KMS-11 (cell line): ENCODE measurements at regions not wholly inside any gene's neighbourhood (a gene's known extent, or its start where the extent isn't known, plus 50 kb on each side); places are given as distances from the start of the nearest gene placed in this dataset.
"Not testable (repeated sequence)": the region's sequence is repeated elsewhere in the genome, so short reads cannot be mapped to it uniquely, and the experiment has no call there.

Experiments
- H2AFZ ChIP-seq: fragments of 200-600 bp; sonication (generic); 2 replicates; pipeline ENCODE4 v1.6.1; 2016; ENCODE audit warnings: antibody characterized with exemption, mixed run types, low read depth
- H3K27ac ChIP-seq: fragments of 200-600 bp; sonication (generic); 2 replicates; pipeline ENCODE4 v1.6.1; 2016; ENCODE audit warnings: mild to moderate bottlenecking, mixed run types
- H3K27me3 ChIP-seq: fragments of 200-600 bp; sonication (generic); 2 replicates; pipeline ENCODE4 v1.6.1; 2017; ENCODE audit warnings: mild to moderate bottlenecking, low read depth, mixed run types, moderate library complexity; ENCODE audit not compliant: insufficient read depth
- H3K36me3 ChIP-seq: fragments of 200-600 bp; sonication (generic); 2 replicates; pipeline ENCODE4 v1.6.1; 2017; ENCODE audit warnings: mild to moderate bottlenecking, mixed run types; ENCODE audit not compliant: insufficient read depth
- H3K4me1 ChIP-seq: fragments of 200-600 bp; sonication (generic); 2 replicates; pipeline ENCODE4 v1.6.1; 2016; ENCODE audit warnings: mild to moderate bottlenecking, low read depth, mixed run types; ENCODE audit not compliant: poor library complexity, severe bottlenecking
- H3K4me2 ChIP-seq: fragments of 200-600 bp; sonication (generic); 2 replicates; pipeline ENCODE4 v1.7.0; 2016; ENCODE audit warnings: mild to moderate bottlenecking, mixed run types
- H3K4me3 ChIP-seq: fragments of 200-600 bp; sonication (generic); IDR thresholded peaks from 2 replicates; pipeline ENCODE4 v1.6.1; 2017; ENCODE audit warnings: low read depth, low read length, mixed read lengths; ENCODE audit not compliant: insufficient read depth
- H3K79me2 ChIP-seq: fragments of 200-600 bp; sonication (generic); 2 replicates; pipeline ENCODE4 v1.6.1; 2016; ENCODE audit warnings: low read depth, mixed run types; ENCODE audit not compliant: insufficient read depth
- H3K9ac ChIP-seq: fragments of 200-600 bp; sonication (generic); 2 replicates; pipeline ENCODE4 v1.6.1; 2016; ENCODE audit warnings: mild to moderate bottlenecking, mixed run types
- H4K20me1 ChIP-seq: fragments of 200-600 bp; sonication (generic); 2 replicates; pipeline ENCODE4 v1.6.1; 2016; ENCODE audit warnings: mild to moderate bottlenecking, mixed run types; ENCODE audit not compliant: insufficient read depth
- TF ChIP-seq, protein P1 (sequence below): fragments of 200-600 bp; sonication (generic); conservative IDR thresholded peaks from 2 replicates; pipeline ENCODE4 v1.6.1; 2017; ENCODE audit warnings: low read depth, mild to moderate bottlenecking, antibody characterized with exemption, low read length, moderate library complexity, mixed read lengths

DNA sequence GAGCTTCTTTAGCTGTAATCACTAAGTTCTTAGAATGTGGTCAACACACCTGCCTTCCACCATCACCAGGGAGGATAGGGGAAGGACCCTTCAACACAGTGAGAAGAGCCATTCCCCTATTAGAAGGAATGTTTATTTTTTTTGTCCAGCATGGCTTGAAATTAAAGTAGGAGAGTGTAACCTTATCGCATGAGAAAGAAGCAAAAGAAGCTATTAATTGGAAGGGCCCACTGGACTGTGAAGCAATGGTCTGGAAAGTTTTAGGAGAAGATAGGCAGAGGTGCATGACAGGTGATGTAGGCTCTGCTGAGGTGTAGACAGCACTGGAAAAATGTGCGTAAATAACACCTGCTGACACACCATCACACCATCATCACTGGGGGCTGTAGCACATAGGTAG, 1526.0 kb downstream of the MAT2B start:
- no peaks in the 10 kb centered on the region for H3K79me2 ChIP-seq
- no peak overlapping the region for H3K4me2 ChIP-seq
- H3K4me1 ChIP-seq: no peaks in the 10 kb centered on the region
- no peak overlapping the region for H3K9ac ChIP-seq
- no peak overlapping the region for H3K27ac ChIP-seq
- H2AFZ ChIP-seq: no peak overlapping the region
- no peaks in the 10 kb centered on the region for H3K27me3 ChIP-seq
- no peaks in the 10 kb centered on the region for H4K20me1 ChIP-seq
- H3K36me3 ChIP-seq: no peaks in the 10 kb centered on the region
- H3K4me3 ChIP-seq: no peak overlapping the region
- TF ChIP-seq, protein P1, sequence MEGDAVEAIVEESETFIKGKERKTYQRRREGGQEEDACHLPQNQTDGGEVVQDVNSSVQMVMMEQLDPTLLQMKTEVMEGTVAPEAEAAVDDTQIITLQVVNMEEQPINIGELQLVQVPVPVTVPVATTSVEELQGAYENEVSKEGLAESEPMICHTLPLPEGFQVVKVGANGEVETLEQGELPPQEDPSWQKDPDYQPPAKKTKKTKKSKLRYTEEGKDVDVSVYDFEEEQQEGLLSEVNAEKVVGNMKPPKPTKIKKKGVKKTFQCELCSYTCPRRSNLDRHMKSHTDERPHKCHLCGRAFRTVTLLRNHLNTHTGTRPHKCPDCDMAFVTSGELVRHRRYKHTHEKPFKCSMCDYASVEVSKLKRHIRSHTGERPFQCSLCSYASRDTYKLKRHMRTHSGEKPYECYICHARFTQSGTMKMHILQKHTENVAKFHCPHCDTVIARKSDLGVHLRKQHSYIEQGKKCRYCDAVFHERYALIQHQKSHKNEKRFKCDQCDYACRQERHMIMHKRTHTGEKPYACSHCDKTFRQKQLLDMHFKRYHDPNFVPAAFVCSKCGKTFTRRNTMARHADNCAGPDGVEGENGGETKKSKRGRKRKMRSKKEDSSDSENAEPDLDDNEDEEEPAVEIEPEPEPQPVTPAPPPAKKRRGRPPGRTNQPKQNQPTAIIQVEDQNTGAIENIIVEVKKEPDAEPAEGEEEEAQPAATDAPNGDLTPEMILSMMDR: no peak

DNA sequence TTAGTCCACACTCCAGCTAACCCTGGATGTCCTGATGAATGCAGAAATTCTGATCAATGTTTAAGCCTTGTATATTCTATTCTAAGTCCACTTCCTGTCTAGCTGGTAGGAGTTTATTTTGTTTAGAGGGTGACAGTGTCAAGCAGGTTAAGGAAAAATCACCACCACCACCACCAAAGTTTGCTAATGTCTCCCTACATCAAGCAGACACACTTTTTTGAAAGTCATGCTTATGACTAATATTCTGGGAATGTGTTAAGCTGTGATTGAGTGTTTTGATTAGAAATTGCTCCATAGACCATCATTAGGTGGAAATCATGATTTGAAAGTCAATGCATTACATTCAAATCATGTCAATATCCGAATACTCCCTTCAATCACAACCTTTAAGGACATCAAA, 1530.1 kb downstream of the MAT2B start:
- no peaks in the 10 kb centered on the region for H3K27me3 ChIP-seq
- no peak overlapping the region for H3K27ac ChIP-seq
- H2AFZ ChIP-seq: no peak overlapping the region
- H4K20me1 ChIP-seq: no peaks in the 10 kb centered on the region
- no peak overlapping the region for H3K4me3 ChIP-seq
- H3K9ac ChIP-seq: no peak overlapping the region
- H3K4me2 ChIP-seq: no peak overlapping the region
- no peaks in the 10 kb centered on the region for H3K4me1 ChIP-seq
- H3K36me3 ChIP-seq: no peaks in the 10 kb centered on the region
- TF ChIP-seq, protein P1: no peak
- no peaks in the 10 kb centered on the region for H3K79me2 ChIP-seq

DNA sequence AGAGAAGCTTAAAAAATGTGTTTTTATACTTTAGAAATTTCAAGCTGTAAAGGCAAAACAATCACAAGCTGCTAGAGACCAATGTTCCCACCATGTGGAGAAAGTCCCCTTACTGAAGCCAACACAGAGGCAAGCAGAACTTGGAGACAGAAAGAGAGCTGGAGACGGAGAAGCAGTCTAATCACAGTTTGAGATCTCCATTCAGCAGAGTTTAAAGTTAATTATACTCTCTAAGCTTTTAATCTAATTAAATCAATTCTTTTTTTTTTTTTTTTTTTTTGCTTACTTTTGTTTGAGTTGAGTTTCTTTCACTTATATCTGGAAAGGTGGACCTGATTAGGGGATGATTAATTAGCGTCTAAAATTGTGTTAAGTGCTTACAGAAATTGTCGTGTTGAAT, 1534.3 kb downstream of the MAT2B start:
- Histone ChIP-seq H3K4me2 (no peak overlapping the region), H3K79me2 (no peaks in the 10 kb centered on the region), H3K4me3 (no peak overlapping the region), H3K27me3 (no peaks in the 10 kb centered on the region), H3K4me1 (no peaks in the 10 kb centered on the region), H3K36me3 (no peaks in the 10 kb centered on the region), H3K9ac (no peak overlapping the region), H2AFZ (no peak overlapping the region), H4K20me1 (no peaks in the 10 kb centered on the region), H3K27ac (no peak overlapping the region)
- TF ChIP-seq, protein P1: no peak

DNA sequence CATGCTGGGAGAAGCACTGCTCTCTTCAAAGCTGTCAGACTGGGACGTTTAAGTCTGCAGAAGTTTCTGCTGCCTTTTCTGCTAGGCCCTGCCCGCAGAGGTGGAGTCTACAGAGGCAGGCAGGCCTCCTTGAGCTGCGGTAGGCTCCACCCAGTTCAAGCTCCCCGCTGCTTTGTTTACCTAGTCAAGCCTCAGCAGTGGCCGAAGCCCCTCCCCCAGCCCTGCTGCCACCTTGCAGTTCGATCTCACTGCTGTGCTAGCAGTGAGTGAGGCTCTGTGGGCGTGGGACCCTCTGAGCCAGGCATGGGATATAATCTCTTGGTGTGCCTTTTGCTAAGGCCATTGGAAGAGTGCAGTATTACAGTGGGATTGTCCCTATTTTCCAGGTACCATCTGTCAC, 1540.5 kb downstream of the MAT2B start:
- not testable (repeated sequence) for H4K20me1 ChIP-seq, H3K36me3 ChIP-seq, H3K4me1 ChIP-seq, H3K27ac ChIP-seq, H3K9ac ChIP-seq, H3K79me2 ChIP-seq, H3K4me2 ChIP-seq, H3K27me3 ChIP-seq, H2AFZ ChIP-seq, H3K4me3 ChIP-seq

DNA sequence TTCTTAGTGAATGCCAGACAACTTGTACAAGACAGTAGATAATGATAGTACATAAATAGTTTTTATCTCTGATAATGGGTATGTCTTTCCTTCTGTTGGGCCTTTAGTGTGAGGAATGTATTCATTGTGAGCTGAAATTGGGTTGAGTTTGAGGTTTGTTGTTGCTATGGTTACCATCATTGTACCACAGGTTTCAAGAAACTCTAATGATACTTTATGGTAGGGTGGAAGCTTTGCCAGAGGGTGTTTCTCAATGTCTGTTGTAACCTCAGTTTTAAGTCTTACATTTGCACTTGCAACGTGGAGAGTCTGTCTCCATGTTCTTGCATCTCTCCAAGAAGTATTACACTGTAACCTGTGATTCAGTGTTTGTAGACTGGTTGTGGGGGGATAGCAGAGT, 1550.1 kb downstream of the MAT2B start:
- no peaks in the 10 kb centered on the region for H4K20me1 ChIP-seq
- no peak overlapping the region for H2AFZ ChIP-seq
- no peaks in the 10 kb centered on the region for H3K4me1 ChIP-seq
- H3K9ac ChIP-seq: no peak overlapping the region
- H3K27ac ChIP-seq: no peak overlapping the region
- no peaks in the 10 kb centered on the region for H3K27me3 ChIP-seq
- TF ChIP-seq, protein P1: no peak
- H3K4me2 ChIP-seq: no peak overlapping the region
- no peaks in the 10 kb centered on the region for H3K36me3 ChIP-seq
- H3K79me2 ChIP-seq: no peaks in the 10 kb centered on the region
- H3K4me3 ChIP-seq: no peak overlapping the region
